ENCODE measurements at regions not wholly inside any gene's neighbourhood (a gene's known extent, or its start where the extent isn't known, plus 50 kb on each side); places are given as distances from the start of the nearest gene placed in this dataset.

DNA sequence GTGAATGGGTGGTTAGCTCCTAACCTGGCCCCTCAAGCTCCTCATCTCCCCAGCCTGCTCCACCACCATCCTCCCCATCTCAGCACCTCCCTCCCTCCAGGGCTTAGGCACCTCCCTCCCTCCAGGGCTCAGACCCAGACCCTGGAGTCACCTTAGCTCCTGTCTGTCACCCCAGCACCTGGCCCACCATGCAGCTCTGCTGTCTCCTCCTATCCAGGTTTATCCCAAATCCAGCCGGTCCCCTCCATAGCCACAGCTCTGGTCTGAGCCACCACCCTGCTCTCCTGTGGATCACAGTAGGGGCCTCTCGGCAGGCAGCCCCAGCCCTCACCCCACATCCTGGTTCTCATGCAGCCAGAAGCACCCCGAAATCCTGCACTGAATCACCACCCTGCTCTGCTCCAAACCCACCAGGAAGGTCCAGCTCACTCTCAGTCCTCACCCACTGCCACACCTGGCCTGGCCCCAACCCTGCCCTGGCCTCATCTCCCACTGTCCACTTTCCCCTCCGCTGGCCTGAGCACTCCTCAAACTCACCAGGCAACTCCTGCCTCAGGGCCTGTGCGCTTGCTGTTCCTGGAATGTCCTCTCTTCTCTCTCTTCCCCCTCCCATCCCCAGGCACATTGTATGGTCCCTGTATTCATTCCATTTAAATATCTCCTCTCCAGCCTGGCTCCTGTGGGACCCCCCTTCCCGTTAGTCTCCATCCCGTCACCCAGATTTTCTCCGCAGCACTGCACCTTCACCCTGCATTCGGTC is 62.6 kb downstream of the DIO3 start:
- TF ChIP-seq, protein P1, sequence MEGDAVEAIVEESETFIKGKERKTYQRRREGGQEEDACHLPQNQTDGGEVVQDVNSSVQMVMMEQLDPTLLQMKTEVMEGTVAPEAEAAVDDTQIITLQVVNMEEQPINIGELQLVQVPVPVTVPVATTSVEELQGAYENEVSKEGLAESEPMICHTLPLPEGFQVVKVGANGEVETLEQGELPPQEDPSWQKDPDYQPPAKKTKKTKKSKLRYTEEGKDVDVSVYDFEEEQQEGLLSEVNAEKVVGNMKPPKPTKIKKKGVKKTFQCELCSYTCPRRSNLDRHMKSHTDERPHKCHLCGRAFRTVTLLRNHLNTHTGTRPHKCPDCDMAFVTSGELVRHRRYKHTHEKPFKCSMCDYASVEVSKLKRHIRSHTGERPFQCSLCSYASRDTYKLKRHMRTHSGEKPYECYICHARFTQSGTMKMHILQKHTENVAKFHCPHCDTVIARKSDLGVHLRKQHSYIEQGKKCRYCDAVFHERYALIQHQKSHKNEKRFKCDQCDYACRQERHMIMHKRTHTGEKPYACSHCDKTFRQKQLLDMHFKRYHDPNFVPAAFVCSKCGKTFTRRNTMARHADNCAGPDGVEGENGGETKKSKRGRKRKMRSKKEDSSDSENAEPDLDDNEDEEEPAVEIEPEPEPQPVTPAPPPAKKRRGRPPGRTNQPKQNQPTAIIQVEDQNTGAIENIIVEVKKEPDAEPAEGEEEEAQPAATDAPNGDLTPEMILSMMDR (IDR thresholded peaks at IDR 0.05; ENCODE audit: low read depth, low read length, missing control alignments): no peak
- no peak for DNase-seq (ENCODE audit: extremely low read depth, low read depth)
- no peak overlapping the region for H3K4me3 ChIP-seq (replicated peaks; ENCODE audit: low read depth, low read length)

DNA sequence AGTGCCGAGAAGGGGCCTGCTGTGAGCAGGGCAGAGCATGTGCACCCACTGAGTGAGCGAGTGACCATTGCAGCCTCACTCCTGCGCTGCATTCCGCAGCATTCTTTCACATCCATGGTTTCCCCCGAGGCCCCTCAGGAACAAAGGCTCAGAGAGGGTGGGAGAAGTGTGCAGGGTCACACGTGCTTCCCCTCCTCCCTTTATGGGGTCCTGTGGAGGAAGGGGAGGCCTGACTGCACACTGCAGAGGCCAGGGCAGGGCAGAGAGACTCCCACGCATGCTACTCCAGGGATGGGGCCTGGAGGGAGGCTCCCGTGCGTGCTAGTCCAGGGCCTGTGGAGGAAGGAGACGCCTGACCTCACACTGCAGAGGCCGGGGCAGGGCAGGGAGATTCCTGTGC is 63.2 kb downstream of the DIO3 start:
- no peak overlapping the region for H3K4me3 ChIP-seq (replicated peaks; ENCODE audit: low read depth, low read length)
- TF ChIP-seq, protein P1 (IDR thresholded peaks at IDR 0.05; ENCODE audit: low read depth, low read length, missing control alignments): no peak
- DNase-seq (ENCODE audit: extremely low read depth, low read depth): no peak

DNA sequence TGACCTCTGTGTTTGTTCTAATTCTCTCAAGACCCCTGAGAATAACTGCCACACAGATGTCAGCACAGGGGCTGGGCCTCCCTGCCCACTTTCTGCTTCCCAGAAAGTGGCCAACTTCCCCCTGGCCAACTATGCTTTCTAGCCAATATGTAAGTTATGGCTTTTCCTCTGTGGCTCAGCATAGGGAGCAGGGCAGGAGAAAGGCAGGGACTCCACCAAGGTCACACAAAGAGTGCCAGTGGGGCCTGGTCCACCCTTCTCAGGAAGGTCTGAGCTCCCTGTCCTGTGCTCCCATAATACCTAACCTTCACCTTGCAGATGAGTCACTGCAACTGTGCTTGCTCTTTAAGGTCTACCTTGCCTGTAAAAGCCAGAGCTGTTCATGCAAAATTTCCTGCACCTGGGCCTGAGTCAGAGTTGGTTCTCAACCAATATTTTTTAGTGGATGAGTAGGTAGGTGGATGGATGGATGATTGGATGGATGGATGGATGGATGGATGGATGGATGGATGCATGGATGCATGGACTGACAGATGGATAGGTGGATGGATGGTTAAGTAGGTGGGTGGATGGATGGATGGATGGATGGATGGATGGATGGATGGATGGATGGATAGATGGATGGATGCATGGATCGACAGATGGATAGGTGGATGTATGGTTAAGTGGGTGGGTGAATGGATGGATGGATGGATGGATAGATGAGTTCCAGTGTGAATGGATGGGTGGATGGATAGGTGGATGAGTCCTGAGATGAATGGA is 64.2 kb downstream of the DIO3 start:
- H3K4me3 ChIP-seq (replicated peaks; ENCODE audit: low read depth, low read length): no peak overlapping the region
- TF ChIP-seq, protein P1 (IDR thresholded peaks at IDR 0.05; ENCODE audit: low read depth, low read length, missing control alignments): no peak
- DNase-seq (ENCODE audit: extremely low read depth, low read depth): no peak

DNA sequence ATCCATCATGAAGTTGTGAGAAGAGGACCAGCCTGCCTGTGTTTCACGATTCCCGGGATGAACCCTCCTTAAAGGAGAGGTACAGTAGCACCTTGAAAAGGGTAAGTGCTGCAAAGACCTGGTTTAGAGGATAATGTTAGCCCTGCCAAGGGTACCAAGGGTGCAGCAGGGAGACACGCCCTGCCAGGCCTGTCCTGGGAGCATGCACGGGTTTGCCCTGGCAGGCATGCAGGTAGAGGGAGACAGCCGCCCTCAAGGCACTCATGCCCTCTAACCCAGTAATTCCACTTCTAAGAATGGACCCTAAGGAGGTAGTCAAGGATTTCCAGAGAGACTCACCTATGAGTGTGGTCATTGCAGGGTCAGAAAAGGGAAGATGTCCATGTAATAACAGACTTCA is 65.0 kb downstream of the DIO3 start:
- no peak for DNase-seq (ENCODE audit: extremely low read depth, low read depth)
- H3K4me3 ChIP-seq (replicated peaks; ENCODE audit: low read depth, low read length): no peak overlapping the region
- TF ChIP-seq, protein P1 (IDR thresholded peaks at IDR 0.05; ENCODE audit: low read depth, low read length, missing control alignments): no peak

DNA sequence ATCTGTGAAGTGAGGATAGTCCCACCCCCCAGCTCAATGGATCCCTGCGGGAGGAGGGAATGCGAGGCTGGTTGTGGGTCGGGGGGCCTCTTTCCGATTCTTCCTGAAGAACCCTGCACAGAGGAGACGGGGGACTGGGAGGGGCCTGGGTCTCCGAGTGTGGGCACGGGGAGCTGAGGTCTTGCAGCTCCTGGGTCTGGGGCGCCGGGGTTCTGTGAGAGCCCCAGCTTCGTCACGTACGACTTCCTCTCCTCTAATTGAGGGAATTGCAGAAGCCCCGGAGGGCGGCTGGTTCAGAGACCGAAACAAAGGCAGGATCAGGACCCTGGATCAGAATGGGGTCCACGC is 66.6 kb downstream of the DIO3 start:
- DNase-seq (ENCODE audit: extremely low read depth, low read depth): no peak
- TF ChIP-seq, protein P1 (IDR thresholded peaks at IDR 0.05; ENCODE audit: low read depth, low read length, missing control alignments): no peak
- H3K4me3 ChIP-seq (replicated peaks; ENCODE audit: low read depth, low read length): no peak overlapping the region

DNA sequence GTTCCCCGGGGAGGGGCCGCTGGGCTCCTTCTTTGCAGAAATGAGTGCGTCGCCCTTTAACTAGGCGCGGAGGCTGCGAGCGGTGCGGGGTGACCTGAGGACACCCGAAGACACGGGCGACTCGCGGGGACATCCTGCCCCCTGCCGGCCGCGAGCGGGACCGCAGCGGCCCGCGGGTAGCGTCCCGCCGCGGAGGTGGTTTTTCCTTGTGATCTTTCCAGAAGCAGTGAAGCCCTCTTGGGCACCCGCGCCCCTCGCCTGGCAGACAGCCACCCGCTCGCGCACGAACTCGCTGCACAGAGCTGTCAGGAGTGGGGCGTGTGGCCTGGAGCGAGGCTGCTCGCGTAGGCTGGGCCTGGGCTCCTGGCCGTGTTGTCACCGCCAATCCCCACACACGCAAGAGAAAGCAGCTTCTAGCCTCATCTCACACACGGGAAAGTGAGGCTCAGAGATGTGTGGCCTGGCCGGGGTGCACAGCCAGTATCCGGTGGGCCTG is 67.2 kb downstream of the DIO3 start:
- H3K4me3 ChIP-seq (replicated peaks; ENCODE audit: low read depth, low read length): no peak overlapping the region
- TF ChIP-seq, protein P1 (IDR thresholded peaks at IDR 0.05; ENCODE audit: low read depth, low read length, missing control alignments): peak; percentile 85
- DNase-seq (ENCODE audit: extremely low read depth, low read depth): peak; percentile 19

All from HFF-Myc (cell line).